ENCODE measurements at regions not wholly inside any gene's neighbourhood (a gene's known extent, or its start where the extent isn't known, plus 50 kb on each side); places are given as distances from the start of the nearest gene placed in this dataset.

DNA sequence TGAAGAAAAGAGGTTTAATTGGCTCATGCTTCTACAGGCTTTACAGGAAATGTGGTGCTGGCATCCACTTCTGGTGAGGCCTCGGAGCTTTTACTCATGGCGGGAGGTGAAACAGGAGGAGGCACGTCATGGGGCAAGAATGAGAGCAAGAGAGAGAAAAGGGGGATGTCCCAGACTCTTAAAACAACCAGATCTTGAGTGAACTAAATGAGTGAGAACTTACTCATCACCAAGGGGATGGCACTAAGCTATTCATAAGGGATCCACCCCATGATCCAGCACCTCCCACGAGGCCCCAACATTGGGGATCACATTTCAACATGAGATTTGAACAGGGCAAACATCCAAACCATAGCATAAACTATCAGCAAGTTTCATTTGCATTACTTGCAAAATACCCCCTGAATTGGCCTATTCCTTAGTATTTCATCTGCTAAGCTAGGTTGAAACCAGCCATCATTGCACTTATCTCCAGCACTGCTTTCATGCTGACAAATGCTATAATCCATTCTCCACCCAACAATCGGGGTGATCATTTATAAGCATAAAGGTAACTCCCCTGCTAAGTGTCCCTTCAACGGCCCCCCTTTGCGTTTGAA, 179.0 kb downstream of the NOC3L start:
- H3K27me3 ChIP-seq (ENCODE audit: insufficient read depth, low read length, poor library complexity): no peaks in the 10 kb centered on the region
- WGBS (ENCODE audit: extremely low coverage, insufficient coverage, low lambda C conversion rate): no CpG with 5 or more reads among the region's 7 CpGs
- H2BK5ac ChIP-seq (ENCODE audit: low read length): no peak overlapping the region
- no peaks in the 10 kb centered on the region for H3K36me3 ChIP-seq (ENCODE audit: control insufficient read depth, insufficient read depth, low read length)
- H2BK120ac ChIP-seq (ENCODE audit: low read depth, low read length): no peak overlapping the region
- H4K8ac ChIP-seq (ENCODE audit: low read depth, low read length): no peak overlapping the region
- no peak overlapping the region for H3K18ac ChIP-seq (ENCODE audit: low read length)
- H3K56ac ChIP-seq (ENCODE audit: low read length): no peak overlapping the region
- no peak overlapping the region for H4K5ac ChIP-seq (ENCODE audit: low read length)
- no peaks in the 10 kb centered on the region for H3K4me1 ChIP-seq (ENCODE audit: control insufficient read depth, low read depth, low read length)
- no peak overlapping the region for H2AK5ac ChIP-seq (ENCODE audit: low read length)
- H3K79me1 ChIP-seq (ENCODE audit: low read length): no peaks in the 10 kb centered on the region
- no peak overlapping the region for H3K9ac ChIP-seq (ENCODE audit: low read length)
- H3K4me2 ChIP-seq (ENCODE audit: low read length): no peak overlapping the region
- no peak overlapping the region for H3K4ac ChIP-seq (ENCODE audit: low read depth, low read length)
- no peak overlapping the region for H3K4me3 ChIP-seq (ENCODE audit: low read length)
- H3K79me2 ChIP-seq (ENCODE audit: control insufficient read depth, insufficient read depth, low read length): no peaks in the 10 kb centered on the region
- H2BK15ac ChIP-seq (replicated peaks; ENCODE audit: low read depth): no peak overlapping the region
- H3K23ac ChIP-seq (ENCODE audit: low read length): no peak overlapping the region
- DNase-seq: no peak
- no peak overlapping the region for H3K27ac ChIP-seq (ENCODE audit: low read depth, low read length)

DNA sequence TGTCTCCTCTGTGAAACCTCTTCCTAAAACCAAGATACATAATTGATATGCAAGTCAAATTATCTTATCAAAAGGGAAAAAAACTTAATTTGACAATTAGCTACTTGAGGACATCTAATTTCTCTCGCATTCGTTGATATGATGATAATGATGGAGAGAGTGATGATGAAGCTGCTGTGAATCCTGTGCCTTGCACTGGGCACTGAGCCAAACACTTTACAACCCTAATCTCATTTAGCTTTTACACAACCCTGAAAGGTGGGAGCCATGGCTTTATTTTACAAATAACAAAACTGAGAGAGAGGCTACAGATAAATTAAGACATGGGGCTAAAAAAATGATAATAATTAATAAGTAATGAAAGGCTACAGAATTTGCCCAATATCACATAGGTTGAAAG, 176.0 kb downstream of the NOC3L start:
- H3K9ac ChIP-seq (ENCODE audit: low read length): no peak overlapping the region
- H3K4me2 ChIP-seq (ENCODE audit: low read length): no peak overlapping the region
- no peaks in the 10 kb centered on the region for H3K79me1 ChIP-seq (ENCODE audit: low read length)
- H4K5ac ChIP-seq (ENCODE audit: low read length): no peak overlapping the region
- H3K27ac ChIP-seq (ENCODE audit: low read depth, low read length): no peak overlapping the region
- H2BK120ac ChIP-seq (ENCODE audit: low read depth, low read length): no peak overlapping the region
- H3K56ac ChIP-seq (ENCODE audit: low read length): no peak overlapping the region
- no peak overlapping the region for H3K4me3 ChIP-seq (ENCODE audit: low read length)
- no peak overlapping the region for H4K8ac ChIP-seq (ENCODE audit: low read depth, low read length)
- H3K4me1 ChIP-seq (ENCODE audit: control insufficient read depth, low read depth, low read length): no peaks in the 10 kb centered on the region
- no peaks in the 10 kb centered on the region for H3K36me3 ChIP-seq (ENCODE audit: control insufficient read depth, insufficient read depth, low read length)
- H2BK15ac ChIP-seq (replicated peaks; ENCODE audit: low read depth): no peak overlapping the region
- no peak overlapping the region for H2AK5ac ChIP-seq (ENCODE audit: low read length)
- H3K27me3 ChIP-seq (ENCODE audit: insufficient read depth, low read length, poor library complexity): no peaks in the 10 kb centered on the region
- no peak for DNase-seq
- no peak overlapping the region for H2BK5ac ChIP-seq (ENCODE audit: low read length)
- no peak overlapping the region for H3K18ac ChIP-seq (ENCODE audit: low read length)
- H3K79me2 ChIP-seq (ENCODE audit: control insufficient read depth, insufficient read depth, low read length): no peaks in the 10 kb centered on the region
- no CpG with 5 or more reads among the region's 2 CpGs for WGBS (ENCODE audit: extremely low coverage, insufficient coverage, low lambda C conversion rate)
- H3K23ac ChIP-seq (ENCODE audit: low read length): no peak overlapping the region
- no peak overlapping the region for H3K4ac ChIP-seq (ENCODE audit: low read depth, low read length)

DNA sequence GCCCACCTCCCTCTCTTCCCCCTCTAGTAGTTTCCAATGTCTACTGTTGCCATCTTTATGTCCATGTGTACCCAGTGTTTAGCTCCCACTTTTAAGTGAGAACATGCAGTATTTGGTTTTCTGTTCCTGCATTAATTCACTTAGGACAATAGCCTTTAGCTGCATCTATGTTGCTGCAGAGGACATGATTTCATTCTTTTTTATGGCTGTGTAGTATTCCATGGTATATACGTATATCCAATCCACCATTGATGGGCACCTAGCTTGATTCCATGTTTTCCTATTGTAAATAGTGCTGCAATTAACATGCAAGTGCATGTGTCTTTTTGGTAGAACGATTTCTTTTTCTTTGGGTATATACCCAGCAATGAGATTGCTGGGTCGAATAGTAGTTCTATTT, 170.4 kb downstream of the NOC3L start:
- DNase-seq: no peak
- no peak overlapping the region for H2AK5ac ChIP-seq (ENCODE audit: low read length)
- no peak overlapping the region for H3K4ac ChIP-seq (ENCODE audit: low read depth, low read length)
- H2BK15ac ChIP-seq (replicated peaks; ENCODE audit: low read depth): no peak overlapping the region
- no CpG with 5 or more reads among the region's 3 CpGs for WGBS (ENCODE audit: extremely low coverage, insufficient coverage, low lambda C conversion rate)
- H3K18ac ChIP-seq (ENCODE audit: low read length): no peak overlapping the region
- H3K4me1 ChIP-seq (ENCODE audit: control insufficient read depth, low read depth, low read length): no peaks in the 10 kb centered on the region
- no peak overlapping the region for H3K9ac ChIP-seq (ENCODE audit: low read length)
- H3K36me3 ChIP-seq (ENCODE audit: control insufficient read depth, insufficient read depth, low read length): no peaks in the 10 kb centered on the region
- H3K79me2 ChIP-seq (ENCODE audit: control insufficient read depth, insufficient read depth, low read length): no peaks in the 10 kb centered on the region
- H4K8ac ChIP-seq (ENCODE audit: low read depth, low read length): no peak overlapping the region
- H3K4me3 ChIP-seq (ENCODE audit: low read length): no peak overlapping the region
- H2BK120ac ChIP-seq (ENCODE audit: low read depth, low read length): no peak overlapping the region
- H4K5ac ChIP-seq (ENCODE audit: low read length): no peak overlapping the region
- no peak overlapping the region for H3K27ac ChIP-seq (ENCODE audit: low read depth, low read length)
- H3K4me2 ChIP-seq (ENCODE audit: low read length): no peak overlapping the region
- no peak overlapping the region for H3K23ac ChIP-seq (ENCODE audit: low read length)
- H3K56ac ChIP-seq (ENCODE audit: low read length): no peak overlapping the region
- no peaks in the 10 kb centered on the region for H3K79me1 ChIP-seq (ENCODE audit: low read length)
- no peaks in the 10 kb centered on the region for H3K27me3 ChIP-seq (ENCODE audit: insufficient read depth, low read length, poor library complexity)
- H2BK5ac ChIP-seq (ENCODE audit: low read length): no peak overlapping the region

DNA sequence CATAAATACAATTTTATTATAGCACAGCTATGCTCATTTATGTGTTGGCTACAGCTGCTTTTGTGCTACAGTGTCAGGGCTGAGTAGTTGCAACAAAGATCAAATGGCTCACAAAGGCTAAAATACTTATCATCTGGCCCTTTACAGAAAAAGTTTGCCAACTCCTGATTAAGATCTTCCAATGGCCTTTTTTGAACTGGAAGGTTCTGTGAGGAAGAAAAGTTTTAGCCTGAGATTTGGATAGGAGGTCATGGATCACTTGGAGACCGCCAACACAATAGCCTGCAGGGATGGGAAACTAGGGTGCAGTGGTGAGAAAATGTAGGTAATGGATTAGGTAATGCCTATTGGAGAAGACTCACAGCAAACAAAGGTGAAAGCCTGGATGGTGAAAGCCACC, 169.8 kb downstream of the NOC3L start:
- Histone ChIP-seq H4K5ac (ENCODE audit: low read length) (no peak overlapping the region), H3K27ac (ENCODE audit: low read depth, low read length) (no peak overlapping the region), H3K27me3 (ENCODE audit: insufficient read depth, low read length, poor library complexity) (no peaks in the 10 kb centered on the region), H3K36me3 (ENCODE audit: control insufficient read depth, insufficient read depth, low read length) (no peaks in the 10 kb centered on the region), H3K18ac (ENCODE audit: low read length) (no peak overlapping the region), H2AK5ac (ENCODE audit: low read length) (no peak overlapping the region), H3K79me2 (ENCODE audit: control insufficient read depth, insufficient read depth, low read length) (no peaks in the 10 kb centered on the region), H3K4me1 (ENCODE audit: control insufficient read depth, low read depth, low read length) (no peaks in the 10 kb centered on the region), H3K9ac (ENCODE audit: low read length) (no peak overlapping the region), H2BK5ac (ENCODE audit: low read length) (no peak overlapping the region), H3K79me1 (ENCODE audit: low read length) (no peaks in the 10 kb centered on the region), H2BK120ac (ENCODE audit: low read depth, low read length) (no peak overlapping the region), H3K23ac (ENCODE audit: low read length) (no peak overlapping the region), H2BK15ac (replicated peaks; ENCODE audit: low read depth) (no peak overlapping the region), H3K4me2 (ENCODE audit: low read length) (no peak overlapping the region), H3K4me3 (ENCODE audit: low read length) (no peak overlapping the region), H3K56ac (ENCODE audit: low read length) (no peak overlapping the region), H3K4ac (ENCODE audit: low read depth, low read length) (no peak overlapping the region), H4K8ac (ENCODE audit: low read depth, low read length) (peak overlapping the region; percentile 28)
- no peak for DNase-seq
- WGBS (ENCODE audit: extremely low coverage, insufficient coverage, low lambda C conversion rate): no CpG with 5 or more reads among the region's 1 CpG

DNA sequence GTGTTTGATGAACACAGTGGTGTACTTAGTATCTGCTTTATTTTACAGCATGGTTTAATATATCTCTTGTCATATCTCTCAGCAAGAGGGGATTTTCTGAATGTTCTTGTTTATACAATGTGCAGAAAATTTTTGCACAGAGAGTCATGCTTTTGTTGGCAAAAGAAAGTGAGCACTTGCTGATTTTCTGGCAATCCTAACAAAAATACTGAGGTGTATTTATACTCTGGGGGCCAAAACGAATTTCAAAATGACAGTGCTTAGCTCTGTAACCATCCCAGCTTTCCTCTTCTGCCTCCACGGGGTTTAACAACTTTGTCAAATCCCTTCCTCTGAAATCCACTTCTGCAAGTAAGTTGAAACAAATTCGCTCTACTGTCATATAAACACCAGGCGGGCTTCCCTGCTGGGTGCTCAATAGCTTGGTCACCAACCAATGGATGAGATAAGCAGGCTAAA, 169.2 kb downstream of the NOC3L start:
- no CpG with 5 or more reads among the region's 4 CpGs for WGBS (ENCODE audit: extremely low coverage, insufficient coverage, low lambda C conversion rate)
- no peak overlapping the region for H3K23ac ChIP-seq (ENCODE audit: low read length)
- DNase-seq: peak; percentile 55
- H3K27ac ChIP-seq (ENCODE audit: low read depth, low read length): no peak overlapping the region
- no peak overlapping the region for H4K5ac ChIP-seq (ENCODE audit: low read length)
- H2BK5ac ChIP-seq (ENCODE audit: low read length): no peak overlapping the region
- H2AK5ac ChIP-seq (ENCODE audit: low read length): no peak overlapping the region
- no peak overlapping the region for H3K9ac ChIP-seq (ENCODE audit: low read length)
- no peak overlapping the region for H3K4me3 ChIP-seq (ENCODE audit: low read length)
- no peak overlapping the region for H3K18ac ChIP-seq (ENCODE audit: low read length)
- no peak overlapping the region for H3K4ac ChIP-seq (ENCODE audit: low read depth, low read length)
- H3K79me2 ChIP-seq (ENCODE audit: control insufficient read depth, insufficient read depth, low read length): no peaks in the 10 kb centered on the region
- no peak overlapping the region for H2BK120ac ChIP-seq (ENCODE audit: low read depth, low read length)
- no peak overlapping the region for H3K4me2 ChIP-seq (ENCODE audit: low read length)
- no peaks in the 10 kb centered on the region for H3K27me3 ChIP-seq (ENCODE audit: insufficient read depth, low read length, poor library complexity)
- no peaks in the 10 kb centered on the region for H3K4me1 ChIP-seq (ENCODE audit: control insufficient read depth, low read depth, low read length)
- H3K79me1 ChIP-seq (ENCODE audit: low read length): no peaks in the 10 kb centered on the region
- no peak overlapping the region for H2BK15ac ChIP-seq (replicated peaks; ENCODE audit: low read depth)
- H4K8ac ChIP-seq (ENCODE audit: low read depth, low read length): no peak overlapping the region
- H3K36me3 ChIP-seq (ENCODE audit: control insufficient read depth, insufficient read depth, low read length): no peaks in the 10 kb centered on the region
- H3K56ac ChIP-seq (ENCODE audit: low read length): no peak overlapping the region

DNA sequence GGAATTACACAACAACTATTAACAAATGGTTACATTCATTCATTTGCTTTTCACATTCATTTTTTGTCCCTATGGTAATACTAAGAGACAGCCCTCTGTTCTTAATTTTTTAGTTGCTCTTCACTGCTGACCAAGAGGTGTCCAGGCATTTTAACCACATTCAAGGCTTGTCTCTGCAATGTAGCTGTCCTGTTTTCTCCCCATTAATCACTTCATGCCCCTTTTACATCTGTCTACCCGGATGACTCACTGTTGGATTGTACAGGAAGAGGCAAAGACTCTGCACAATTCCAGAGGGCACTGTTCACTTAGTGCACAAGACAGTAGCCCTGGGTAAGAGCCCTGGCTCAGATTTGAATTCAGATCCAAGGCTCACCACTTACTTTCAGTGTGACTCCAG, 168.5 kb downstream of the NOC3L start:
- no peak for DNase-seq
- H3K23ac ChIP-seq (ENCODE audit: low read length): no peak overlapping the region
- H3K56ac ChIP-seq (ENCODE audit: low read length): no peak overlapping the region
- H3K9ac ChIP-seq (ENCODE audit: low read length): no peak overlapping the region
- no peaks in the 10 kb centered on the region for H3K27me3 ChIP-seq (ENCODE audit: insufficient read depth, low read length, poor library complexity)
- H3K4me1 ChIP-seq (ENCODE audit: control insufficient read depth, low read depth, low read length): no peaks in the 10 kb centered on the region
- no peak overlapping the region for H2AK5ac ChIP-seq (ENCODE audit: low read length)
- H3K36me3 ChIP-seq (ENCODE audit: control insufficient read depth, insufficient read depth, low read length): no peaks in the 10 kb centered on the region
- H3K4me2 ChIP-seq (ENCODE audit: low read length): no peak overlapping the region
- H2BK5ac ChIP-seq (ENCODE audit: low read length): no peak overlapping the region
- H3K79me1 ChIP-seq (ENCODE audit: low read length): no peaks in the 10 kb centered on the region
- H2BK15ac ChIP-seq (replicated peaks; ENCODE audit: low read depth): no peak overlapping the region
- no peak overlapping the region for H3K27ac ChIP-seq (ENCODE audit: low read depth, low read length)
- no peak overlapping the region for H2BK120ac ChIP-seq (ENCODE audit: low read depth, low read length)
- H3K4me3 ChIP-seq (ENCODE audit: low read length): no peak overlapping the region
- H4K8ac ChIP-seq (ENCODE audit: low read depth, low read length): no peak overlapping the region
- no peak overlapping the region for H3K4ac ChIP-seq (ENCODE audit: low read depth, low read length)
- no peaks in the 10 kb centered on the region for H3K79me2 ChIP-seq (ENCODE audit: control insufficient read depth, insufficient read depth, low read length)
- no CpG with 5 or more reads among the region's 1 CpG for WGBS (ENCODE audit: extremely low coverage, insufficient coverage, low lambda C conversion rate)
- no peak overlapping the region for H3K18ac ChIP-seq (ENCODE audit: low read length)
- H4K5ac ChIP-seq (ENCODE audit: low read length): no peak overlapping the region
